Naive thymus-derived CD4-positive, alpha-beta T cell (primary cell): ENCODE measurements at regions not wholly inside any gene's neighbourhood (a gene's known extent, or its start where the extent isn't known, plus 50 kb on each side); places are given as distances from the start of the nearest gene placed in this dataset.

Experiments
- ATAC-seq: fragments of 150-1000 bp; cut with Tn5 transposase; 2 replicates; pipeline ENCODE4 v1.10.0; 2021; ENCODE audit warnings: mild to moderate bottlenecking, moderate library complexity
- CTCF ChIA-PET: fragments of 350-600 bp; sonication (Branson Sonifier 250); formaldehyde crosslinking; loops from one replicate; lab custom pipeline; 2021; ENCODE audit warnings: antibody characterized with exemption; lab: Charles Lee
- POLR2A ChIA-PET: fragments of 350-600 bp; sonication (Branson Sonifier 250); formaldehyde crosslinking; loops from one replicate; lab custom pipeline; 2021; ENCODE audit warnings: antibody characterized with exemption, inconsistent platforms; lab: Charles Lee
- DNase-seq, 9 donors: peaks; one replicate each; pipeline versions ENCODE4 v3.0.0 to v3.0.0-alpha.2; 2020 to 2022; ENCODE audit warnings: mixed read lengths in 1 of 9
- H3K27ac ChIP-seq: one replicate; pipeline ENCODE4 v1.7.0; 2013; ENCODE audit warnings: mild to moderate bottlenecking, low read depth, low read length, moderate library complexity
- H3K27me3 ChIP-seq, 2 donors: one replicate each; pipeline ENCODE4 v1.7.0; 2013; ENCODE audit warnings: low read length in 2 of 2, mild to moderate bottlenecking in 2 of 2, moderate library complexity in 2 of 2; ENCODE audit not compliant: control insufficient read depth in 2 of 2, insufficient read depth in 2 of 2
- H3K36me3 ChIP-seq, 3 experiments: 1 replicate in 2 of 3; 2 replicates in 1 of 3; pipeline ENCODE4 v1.7.0; 2013; ENCODE audit warnings: low read length in 3 of 3, mild to moderate bottlenecking in 3 of 3, moderate library complexity in 1 of 3; ENCODE audit not compliant: insufficient read depth in 3 of 3, control insufficient read depth in 2 of 3
- H3K4me1 ChIP-seq, 2 donors: one replicate each; pipeline ENCODE4 v1.7.0; 2013; ENCODE audit warnings: low read length in 2 of 2, mild to moderate bottlenecking in 2 of 2, moderate library complexity in 1 of 2; ENCODE audit not compliant: control insufficient read depth in 2 of 2, insufficient read depth in 2 of 2
- H3K4me3 ChIP-seq: 2 replicates; pipeline ENCODE4 v1.7.0; 2013; ENCODE audit warnings: mild to moderate bottlenecking, low read length
- H3K9me3 ChIP-seq, 3 experiments: 1 replicate in 2 of 3; 2 replicates in 1 of 3; pipeline ENCODE4 v1.7.0; 2013; ENCODE audit warnings: low read length in 3 of 3; ENCODE audit not compliant: control insufficient read depth in 2 of 3
- H3K27ac Mint-ChIP-seq, 9 donors: one replicate each; pipeline ENCODE4 v1.8.0; 2020 to 2022; ENCODE audit warnings: mixed read lengths in 9 of 9, mild to moderate bottlenecking in 8 of 9, moderate library complexity in 5 of 9, inconsistent platforms in 2 of 9
- H3K27me3 Mint-ChIP-seq, 5 donors: one replicate each; pipeline ENCODE4 v1.8.0; 2021 to 2022; ENCODE audit warnings: mixed read lengths in 5 of 5, mild to moderate bottlenecking in 1 of 5
- H3K36me3 Mint-ChIP-seq, 5 donors: one replicate each; pipeline ENCODE4 v1.8.0; 2020 to 2022; ENCODE audit warnings: mixed read lengths in 5 of 5, mild to moderate bottlenecking in 3 of 5, inconsistent platforms in 1 of 5
- H3K4me1 Mint-ChIP-seq, 7 donors: one replicate each; pipeline ENCODE4 v1.8.0; 2020 to 2022; ENCODE audit warnings: mixed read lengths in 7 of 7, mild to moderate bottlenecking in 3 of 7, inconsistent platforms in 1 of 7
- H3K4me3 Mint-ChIP-seq, 10 donors: one replicate each; pipeline ENCODE4 v1.8.0; 2020 to 2022; ENCODE audit warnings: mild to moderate bottlenecking in 10 of 10, mixed read lengths in 10 of 10, moderate library complexity in 6 of 10, inconsistent platforms in 2 of 10
- H3K9me3 Mint-ChIP-seq, 11 donors: one replicate each; pipeline ENCODE4 v1.8.0; 2020 to 2022; ENCODE audit warnings: mixed read lengths in 11 of 11, mild to moderate bottlenecking in 4 of 11, inconsistent platforms in 1 of 11, moderate library complexity in 1 of 11
- intact Hi-C, 2 donors: fragments of 100-400 bp; cut with micrococcal nuclease; formaldehyde crosslinking; loops; one replicate each; pipeline ENCODE4 v1.15.1; 2023

DNA sequence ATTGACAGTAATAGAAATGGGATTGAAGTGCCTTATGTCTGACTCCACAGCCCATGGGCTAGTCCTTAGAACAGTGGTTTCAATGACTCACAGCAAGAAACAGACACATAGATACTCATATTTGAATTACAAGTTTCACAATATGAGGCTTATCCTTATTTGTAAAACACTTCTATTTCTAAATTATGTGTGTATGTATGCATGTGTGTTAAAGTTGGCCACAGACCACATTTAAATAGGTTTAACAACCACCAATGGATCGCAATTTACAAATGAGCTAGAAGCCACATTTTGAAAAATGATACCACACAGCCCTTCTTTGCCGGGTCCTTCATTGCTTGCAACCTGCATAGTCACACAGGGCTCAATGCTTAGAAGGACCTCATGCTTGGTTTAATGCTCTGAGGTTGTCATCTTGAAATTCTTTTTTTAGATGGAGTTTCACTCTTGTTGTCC is 157.8 kb upstream of the PREP start:
- H3K4me3 Mint-ChIP-seq: no peak overlapping the region
- H3K4me1 Mint-ChIP-seq: peaks cover 0 to 3% (median 0%) of the 10 kb centered on the region in 7 donors
- ChIA-PET CTCF (no interaction called here), POLR2A (no interaction called here)
- Histone ChIP-seq H3K36me3 (no peaks in the 10 kb centered on the region), H3K4me1 (no peaks in the 10 kb centered on the region), H3K4me3 (no peak overlapping the region), H3K9me3 (no peaks in the 10 kb centered on the region), H3K27ac (no peak overlapping the region), H3K27me3 (no peaks in the 10 kb centered on the region)
- peaks cover 0 to 33% (median 0%) of the 10 kb centered on the region in 5 donors for H3K36me3 Mint-ChIP-seq
- no peak for DNase-seq
- H3K27ac Mint-ChIP-seq: no peak overlapping the region
- H3K27me3 Mint-ChIP-seq: peaks cover 0 to 22% (median 11%) of the 10 kb centered on the region in 5 donors
- no peak for ATAC-seq
- H3K9me3 Mint-ChIP-seq: peaks cover 0 to 27% (median 4%) of the 10 kb centered on the region in 11 donors
- intact Hi-C loops: no loop called here

DNA sequence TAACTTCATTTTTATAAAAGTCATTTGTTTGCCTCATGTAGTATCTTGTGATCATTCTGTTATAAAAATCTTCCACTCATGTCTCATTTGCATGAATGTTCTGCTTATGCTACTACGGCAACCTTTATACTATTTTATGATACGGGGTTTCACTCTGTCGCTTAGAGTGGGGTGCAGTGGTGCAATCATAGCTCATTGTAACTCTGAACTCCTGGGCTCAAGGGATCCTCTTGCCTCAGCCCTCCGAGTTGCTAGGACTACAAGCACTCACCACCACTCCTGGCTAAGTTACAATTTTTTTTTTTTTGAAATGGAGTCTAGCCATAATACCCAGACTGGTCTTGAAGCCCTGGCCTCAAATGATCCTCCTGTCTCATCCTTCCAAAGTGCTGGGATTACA is 154.4 kb upstream of the PREP start:
- no peaks in the 10 kb centered on the region for H3K9me3 ChIP-seq
- no peak overlapping the region for H3K27ac ChIP-seq
- no peaks in the 10 kb centered on the region for H3K4me1 ChIP-seq
- intact Hi-C loops: no loop called here
- ATAC-seq (no peak), DNase-seq (no peak)
- ChIA-PET POLR2A (no interaction called here), CTCF (no interaction called here)
- H3K36me3 ChIP-seq: no peaks in the 10 kb centered on the region
- Mint-ChIP-seq H3K9me3 (peaks cover 0 to 18% (median 0%) of the 10 kb centered on the region in 11 donors), H3K27me3 (peaks cover 0 to 40% (median 12%) of the 10 kb centered on the region in 5 donors), H3K4me3 (no peak overlapping the region), H3K27ac (no peak overlapping the region), H3K36me3 (peaks cover 0 to 18% (median 0%) of the 10 kb centered on the region in 5 donors), H3K4me1 (peaks cover 0 to 3% (median 0%) of the 10 kb centered on the region in 7 donors)
- H3K27me3 ChIP-seq: no peaks in the 10 kb centered on the region
- no peak overlapping the region for H3K4me3 ChIP-seq

DNA sequence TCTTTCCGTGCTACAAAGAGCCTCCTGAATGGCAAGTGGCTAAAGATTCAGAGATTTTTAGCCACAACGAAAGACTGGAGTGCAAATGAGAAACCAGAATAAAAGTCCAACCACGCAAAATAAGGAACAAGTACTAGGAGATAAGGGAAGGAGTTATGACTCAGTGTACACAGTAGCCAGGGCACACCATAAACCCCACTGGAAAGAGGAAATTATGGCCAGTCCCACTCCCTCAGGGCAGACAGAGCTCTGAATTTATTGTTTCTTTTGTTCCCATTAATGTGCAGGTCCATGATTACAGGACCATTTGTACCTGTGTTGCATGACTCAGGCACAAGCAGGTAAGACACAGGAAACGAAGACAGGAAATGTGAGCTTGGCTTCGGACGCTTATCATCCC is 150.3 kb upstream of the PREP start:
- ChIA-PET POLR2A (no interaction called here), CTCF (no interaction called here)
- DNase-seq (no peak), ATAC-seq (peak; percentile 72)
- intact Hi-C loops: no loop called here
- no peak overlapping the region for H3K4me3 ChIP-seq
- no peaks in the 10 kb centered on the region for H3K9me3 ChIP-seq
- no peaks in the 10 kb centered on the region for H3K4me1 ChIP-seq
- Mint-ChIP-seq H3K4me3 (no peak overlapping the region), H3K4me1 (no peaks in the 10 kb centered on the region), H3K27ac (no peak overlapping the region), H3K36me3 (peaks cover 0 to 12% (median 0%) of the 10 kb centered on the region in 5 donors), H3K9me3 (peaks cover 0 to 12% (median 0%) of the 10 kb centered on the region in 11 donors), H3K27me3 (peaks cover 0 to 64% (median 14%) of the 10 kb centered on the region in 5 donors)
- no peaks in the 10 kb centered on the region for H3K36me3 ChIP-seq
- no peak overlapping the region for H3K27ac ChIP-seq
- H3K27me3 ChIP-seq: no peaks in the 10 kb centered on the region

DNA sequence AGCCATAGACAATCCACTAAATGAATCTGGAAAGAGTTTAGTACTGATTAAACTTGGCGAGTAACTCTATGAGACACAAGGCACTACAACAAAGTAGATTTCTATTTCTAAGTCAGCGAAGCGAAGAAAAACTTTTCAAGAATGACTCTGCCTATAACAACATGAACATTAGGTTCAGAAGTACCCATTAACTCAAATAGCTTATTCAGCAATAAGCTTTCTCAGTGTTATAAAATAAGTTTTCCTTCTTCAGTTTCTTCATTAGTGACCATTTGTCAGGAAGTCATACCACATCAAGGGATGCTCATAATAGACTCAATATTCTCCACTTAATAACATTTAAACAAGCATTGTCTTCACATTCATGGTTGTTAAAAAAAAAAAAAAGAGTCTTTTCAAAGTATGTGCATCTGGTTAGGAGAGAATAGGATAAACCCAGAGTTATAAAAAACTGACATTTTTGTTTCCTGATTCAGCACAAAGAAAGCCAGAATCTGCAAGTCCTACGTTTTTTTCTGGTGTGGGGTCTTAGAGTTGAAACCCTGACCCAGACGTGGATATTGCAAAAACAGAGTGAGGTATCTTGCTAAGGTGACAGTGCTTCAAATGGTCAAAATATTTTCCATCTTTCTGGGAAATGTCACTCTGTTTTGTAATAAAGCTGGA is 148.2 kb upstream of the PREP start:
- H3K9me3 ChIP-seq: no peaks in the 10 kb centered on the region
- H3K4me3 Mint-ChIP-seq: no peak overlapping the region
- CTCF ChIA-PET: no interaction called here
- POLR2A ChIA-PET: no interaction called here
- no peaks in the 10 kb centered on the region for H3K4me1 Mint-ChIP-seq
- H3K4me1 ChIP-seq: no peaks in the 10 kb centered on the region
- H3K27ac ChIP-seq: no peak overlapping the region
- intact Hi-C loops: no loop called here
- no peak overlapping the region for H3K27ac Mint-ChIP-seq
- no peaks in the 10 kb centered on the region for H3K27me3 ChIP-seq
- no peaks in the 10 kb centered on the region for H3K36me3 ChIP-seq
- DNase-seq (no peak), ATAC-seq (no peak)
- H3K4me3 ChIP-seq: no peak overlapping the region
- peaks cover 0 to 5% (median 0%) of the 10 kb centered on the region in 11 donors for H3K9me3 Mint-ChIP-seq
- H3K36me3 Mint-ChIP-seq: peaks cover 0 to 5% (median 0%) of the 10 kb centered on the region in 5 donors
- peaks cover 0 to 68% (median 12%) of the 10 kb centered on the region in 5 donors for H3K27me3 Mint-ChIP-seq

DNA sequence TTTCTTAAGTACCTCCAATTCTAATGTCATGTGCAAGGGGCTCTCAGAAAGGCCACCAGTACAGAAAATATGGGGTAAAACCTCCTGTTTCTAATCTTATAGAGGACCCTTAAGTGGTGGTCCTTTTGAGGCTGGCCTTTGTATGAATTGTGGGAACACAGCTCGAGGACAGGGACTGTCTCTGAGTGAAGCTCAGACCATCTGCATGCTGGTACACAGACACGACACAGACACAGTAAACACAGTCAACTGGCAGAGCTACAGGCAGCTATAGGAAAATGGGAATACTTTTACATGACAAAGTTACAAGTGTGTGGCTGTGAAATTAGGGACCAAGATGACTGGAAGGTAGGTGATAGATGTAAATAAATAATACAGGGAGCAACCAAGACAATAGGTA is 143.9 kb upstream of the PREP start:
- Mint-ChIP-seq H3K27me3 (peaks cover 0 to 72% (median 9%) of the 10 kb centered on the region in 5 donors), H3K4me1 (no peaks in the 10 kb centered on the region), H3K9me3 (no peaks in the 10 kb centered on the region), H3K4me3 (no peak overlapping the region), H3K27ac (no peak overlapping the region), H3K36me3 (peaks cover 0 to 5% (median 0%) of the 10 kb centered on the region in 5 donors)
- no peaks in the 10 kb centered on the region for H3K27me3 ChIP-seq
- H3K4me3 ChIP-seq: no peak overlapping the region
- DNase-seq: no peak
- no peaks in the 10 kb centered on the region for H3K4me1 ChIP-seq
- intact Hi-C loops: no loop called here
- no peaks in the 10 kb centered on the region for H3K36me3 ChIP-seq
- no peaks in the 10 kb centered on the region for H3K9me3 ChIP-seq
- CTCF ChIA-PET: no interaction called here
- H3K27ac ChIP-seq: no peak overlapping the region
- POLR2A ChIA-PET: no interaction called here
- no peak for ATAC-seq

DNA sequence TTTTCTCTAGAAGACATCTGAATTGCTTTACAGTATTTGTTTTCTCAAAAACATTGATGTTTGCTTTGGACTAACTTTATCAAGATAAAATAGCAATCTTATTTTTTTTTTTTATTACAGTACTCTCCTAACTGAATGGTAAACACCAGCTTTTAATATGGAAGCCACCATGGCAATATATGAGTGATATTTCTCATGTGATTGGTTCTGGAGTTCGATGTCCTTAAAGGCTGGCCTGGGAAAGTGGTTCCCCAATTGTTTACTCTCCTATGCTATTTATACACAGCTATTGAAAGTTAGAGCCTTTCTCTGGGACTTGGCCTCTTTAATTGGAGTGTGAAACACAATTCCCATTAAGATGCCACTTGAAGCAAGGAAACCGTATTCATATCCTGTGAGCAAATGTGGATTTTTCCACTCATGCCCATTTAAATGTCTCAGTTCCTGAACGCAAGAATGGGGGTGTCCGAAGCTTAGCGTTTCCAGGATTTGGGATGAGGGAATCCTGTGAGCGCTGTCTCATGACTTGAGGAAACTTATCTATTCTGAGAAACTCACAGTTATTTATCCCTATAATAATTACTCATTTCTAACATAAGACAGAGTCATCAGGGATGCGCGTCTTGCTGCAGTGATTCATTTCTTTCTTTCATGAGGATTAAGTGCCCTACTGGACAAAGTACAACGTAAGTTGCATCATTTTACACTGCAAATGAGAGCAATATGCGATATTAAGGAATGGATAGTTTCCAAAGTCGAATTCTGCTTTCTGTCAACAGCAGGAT is 143.3 kb upstream of the PREP start:
- CTCF ChIA-PET: no interaction called here
- Mint-ChIP-seq H3K36me3 (peaks cover 0 to 5% (median 0%) of the 10 kb centered on the region in 5 donors), H3K9me3 (no peaks in the 10 kb centered on the region)

More for the DNA sequence above, 143.3 kb upstream of the PREP start:
- Histone ChIP-seq H3K4me1 (no peaks in the 10 kb centered on the region), H3K9me3 (no peaks in the 10 kb centered on the region), H3K27me3 (no peaks in the 10 kb centered on the region), H3K27ac (no peak overlapping the region), H3K4me3 (no peak overlapping the region), H3K36me3 (no peaks in the 10 kb centered on the region)
- no peak overlapping the region for H3K4me3 Mint-ChIP-seq
- no peak for ATAC-seq
- POLR2A ChIA-PET: no interaction called here
- intact Hi-C loops: no loop called here
- no peak overlapping the region for H3K27ac Mint-ChIP-seq
- H3K27me3 Mint-ChIP-seq: peaks cover 0 to 66% (median 9%) of the 10 kb centered on the region in 5 donors
- no peak for DNase-seq
- H3K4me1 Mint-ChIP-seq: no peaks in the 10 kb centered on the region
